Natural killer cell (primary cell): ENCODE measurements at regions not wholly inside any gene's neighbourhood (a gene's known extent, or its start where the extent isn't known, plus 50 kb on each side); places are given as distances from the start of the nearest gene placed in this dataset.

Experiments used
- ATAC-seq, 3 donors: fragments of 150-1000 bp in 2 of 3; fragments of 200-7000 bp in 1 of 3; cut with Tn5 transposase; 1 replicate in 1 of 3; 2 replicates in 2 of 3; pipeline ENCODE4 v1.10.0; 2021; ENCODE audit warnings: mild to moderate bottlenecking in 2 of 3, moderate library complexity in 2 of 3
- DNase-seq, 2 donors: peaks; one replicate each; pipeline versions ENCODE4 v3.0.0 to v3.0.0-alpha.2; 2013 to 2021; ENCODE audit warnings: mixed read lengths in 1 of 2
- H3K27ac ChIP-seq: one replicate; pipeline ENCODE4 v1.5.1; 2013; ENCODE audit warnings: mild to moderate bottlenecking, low read length
- H3K27me3 ChIP-seq: one replicate; pipeline ENCODE4 v1.6.1; 2013; ENCODE audit warnings: low read length; ENCODE audit not compliant: control insufficient read depth, insufficient read depth
- H3K36me3 ChIP-seq: one replicate; pipeline ENCODE4 v1.6.1; 2013; ENCODE audit warnings: low read length; ENCODE audit not compliant: control insufficient read depth, insufficient read depth
- H3K4me1 ChIP-seq: one replicate; pipeline ENCODE4 v1.6.1; 2013; ENCODE audit warnings: low read length; ENCODE audit not compliant: control insufficient read depth, insufficient read depth
- H3K4me3 ChIP-seq: one replicate; pipeline ENCODE4 v1.5.1; 2013; ENCODE audit warnings: low read length
- H3K9me3 ChIP-seq: one replicate; pipeline ENCODE4 v1.6.1; 2013; ENCODE audit warnings: low read length; ENCODE audit not compliant: control insufficient read depth, insufficient read depth
- H3K27ac Mint-ChIP-seq, 2 donors: one replicate each; pipeline ENCODE4 v1.8.0; 2022; ENCODE audit warnings: mild to moderate bottlenecking in 2 of 2, mixed read lengths in 2 of 2, moderate library complexity in 1 of 2
- H3K27me3 Mint-ChIP-seq, 2 donors: one replicate each; pipeline ENCODE4 v1.8.0; 2022; ENCODE audit warnings: low read depth in 2 of 2, mixed read lengths in 2 of 2
- H3K36me3 Mint-ChIP-seq: one replicate; pipeline ENCODE4 v1.8.0; 2022; ENCODE audit warnings: mixed read lengths
- H3K4me1 Mint-ChIP-seq, 2 donors: one replicate each; pipeline ENCODE4 v1.8.0; 2022; ENCODE audit warnings: mixed read lengths in 2 of 2
- H3K4me3 Mint-ChIP-seq: one replicate; pipeline ENCODE4 v1.8.0; 2022; ENCODE audit warnings: mild to moderate bottlenecking, moderate library complexity, mixed read lengths
- H3K9me3 Mint-ChIP-seq, 2 donors: one replicate each; pipeline ENCODE4 v1.8.0; 2022; ENCODE audit warnings: mixed read lengths in 2 of 2
- CTCF ChIP-seq: fragments of 200-600 bp; IDR thresholded peaks from one replicate; pipeline ENCODE4 v1.8.0; 2022; ENCODE audit warnings: antibody characterized with exemption
- WGBS: methylation state at CpG from one replicate; pipeline ENCODE4 v1.1.7; 2013; ENCODE audit warnings: missing lambda C conversion rate; ENCODE audit not compliant: insufficient coverage; 5-methylcytosine and 5-hydroxymethylcytosine counted together
- intact Hi-C: fragments of 100-400 bp; cut with micrococcal nuclease; formaldehyde crosslinking; loops from one replicate; pipeline ENCODE4 v1.14.2; 2022

- Mint-ChIP-seq H3K27ac (peak overlapping the region; percentile 96 to 99), H3K4me3 (peak overlapping the region; percentile 91), H3K36me3 (no peaks in the 10 kb centered on the region), H3K4me1 (peaks cover 21 to 34% of the 10 kb centered on the region in 2 donors), H3K9me3 (no peaks in the 10 kb centered on the region), H3K27me3 (no peaks in the 10 kb centered on the region)
- intact Hi-C loops, result no loop called here
- Histone ChIP-seq H3K9me3 (no peaks in the 10 kb centered on the region), H3K27ac (peak overlapping the region; percentile 96), H3K4me1 (peaks cover 26% of the 10 kb centered on the region), H3K36me3 (no peaks in the 10 kb centered on the region), H3K27me3 (no peaks in the 10 kb centered on the region), H3K4me3 (peak overlapping the region; percentile 10)
- no peak for TF ChIP-seq CTCF
- peak; percentile 77 to 81 for DNase-seq
- 6% methylated on average over 13 of the region's 13 CpGs for WGBS
- peak; percentile 91 to 96 (median 93) for ATAC-seq
These were observed 178.6 kb upstream of the INHBA start for GRCh38 chr7:41881331-41882130.

- H3K4me1 Mint-ChIP-seq, result peaks cover 25 to 34% of the 10 kb centered on the region in 2 donors
- WGBS, result 61% methylated on average over 3 of the region's 3 CpGs
- Histone ChIP-seq H3K27ac (peak overlapping the region; percentile 96), H3K4me3 (no peak overlapping the region), H3K27me3 (no peaks in the 10 kb centered on the region), H3K9me3 (no peaks in the 10 kb centered on the region), H3K36me3 (no peaks in the 10 kb centered on the region), H3K4me1 (peaks cover 23% of the 10 kb centered on the region)
- no peaks in the 10 kb centered on the region for H3K27me3 Mint-ChIP-seq
- peak overlapping the region; percentile 96 to 99 for H3K27ac Mint-ChIP-seq
- peak overlapping the region; percentile 11 for H3K4me3 Mint-ChIP-seq
- DNase-seq (no peak), ATAC-seq (no peak)
- no peaks in the 10 kb centered on the region for H3K9me3 Mint-ChIP-seq
- no peaks in the 10 kb centered on the region for H3K36me3 Mint-ChIP-seq
- TF ChIP-seq CTCF, result no peak
- intact Hi-C loops, result no loop called here
These were observed 177.2 kb upstream of the INHBA start for GRCh38 chr7:41880107-41880506.

GRCh38 chr7:41879403-41879802 is 176.5 kb upstream of the INHBA start:
- intact Hi-C loops, result no loop called here
- 100% methylated on average over 1 of the region's 5 CpGs for WGBS
- H3K9me3 ChIP-seq, result no peaks in the 10 kb centered on the region
- no peak overlapping the region for H3K4me3 ChIP-seq
- H3K4me1 Mint-ChIP-seq, result peaks cover 32 to 39% of the 10 kb centered on the region in 2 donors
- no peaks in the 10 kb centered on the region for H3K27me3 Mint-ChIP-seq
- no peak overlapping the region for H3K27ac ChIP-seq
- H3K36me3 Mint-ChIP-seq, result no peaks in the 10 kb centered on the region
- DNase-seq (no peak), ATAC-seq (no peak)
- H3K36me3 ChIP-seq, result no peaks in the 10 kb centered on the region
- no peaks in the 10 kb centered on the region for H3K27me3 ChIP-seq
- no peak for TF ChIP-seq CTCF
- peaks cover 25% of the 10 kb centered on the region for H3K4me1 ChIP-seq
- no peak overlapping the region for H3K4me3 Mint-ChIP-seq
- H3K9me3 Mint-ChIP-seq, result no peaks in the 10 kb centered on the region
- peak overlapping the region; percentile 96 to 99 for H3K27ac Mint-ChIP-seq
